SK-N-SH (cell line): ENCODE measurements at regions not wholly inside any gene's neighbourhood (a gene's known extent, or its start where the extent isn't known, plus 50 kb on each side); places are given as distances from the start of the nearest gene placed in this dataset.

ENCODE experiments used
- CTCF ChIA-PET: fragments of 300-600, 350-600 bp; formaldehyde crosslinking; extraction: SDS; loops from one replicate; lab custom pipeline; 2021; lab: Yijun Ruan, JAX
- POLR2A ChIA-PET: fragments of 350-600 bp; sonication (Branson Sonifier 250); formaldehyde crosslinking; extraction: SDS; loops from one replicate; lab custom pipeline; 2020; ENCODE audit warnings: antibody characterized with exemption, inconsistent platforms; lab: Yijun Ruan, JAX
- DNase-seq: peaks from one replicate; pipeline ENCODE4 v3.0.0; 2012
- H2AFZ ChIP-seq: fragments of 200-600 bp; sonication (generic); 2 replicates; pipeline ENCODE4 v1.8.1; 2016; ENCODE audit warnings: antibody characterized with exemption, mild to moderate bottlenecking, low read depth
- H3F3A ChIP-seq: fragments of 200-600 bp; sonication (generic); replicated peaks from 2 replicates; pipeline ENCODE3; 2016; ENCODE audit warnings: antibody characterized with exemption, mild to moderate bottlenecking; ENCODE audit not compliant: insufficient read depth
- H3K27ac ChIP-seq, 2 experiments: fragments of 200-500 bp in 1 of 2; fragments of 200-600 bp in 1 of 2; sonication (Bioruptor generic) in 1 of 2; sonication (generic), shearing (Covaris generic) in 1 of 2; 2 replicates each; pipeline versions ENCODE4 v1.5.1 to v1.6.1; 2014 to 2016; ENCODE audit warnings: low read depth in 2 of 2, inconsistent platforms in 1 of 2, low read length in 1 of 2, mild to moderate bottlenecking in 1 of 2, mixed read lengths in 1 of 2
- H3K27me3 ChIP-seq: fragments of 200-600 bp; sonication (generic), shearing (Covaris generic); 2 replicates; pipeline ENCODE4 v1.6.1; 2016; ENCODE audit warnings: mixed run types; ENCODE audit not compliant: insufficient read depth
- H3K36me3 ChIP-seq, 2 experiments: fragments of 200-500 bp in 1 of 2; fragments of 200-600 bp in 1 of 2; sonication (Bioruptor generic) in 1 of 2; sonication (generic) in 1 of 2; replicated peaks in 1 of 2; 2 replicates each; pipeline versions ENCODE3 to v1.5.1; 2014 to 2016; ENCODE audit warnings: low read length in 1 of 2, mild to moderate bottlenecking in 1 of 2; ENCODE audit not compliant: insufficient read depth in 2 of 2, control insufficient read depth in 1 of 2
- H3K4me1 ChIP-seq, 2 experiments: fragments of 200-500 bp in 1 of 2; fragments of 200-600 bp in 1 of 2; sonication (Bioruptor generic) in 1 of 2; sonication (generic), shearing (Covaris generic) in 1 of 2; 2 replicates each; pipeline versions ENCODE4 v1.5.1 to v1.6.1; 2014 to 2016; ENCODE audit warnings: low read depth in 1 of 2, low read length in 1 of 2, mixed run types in 1 of 2; ENCODE audit not compliant: insufficient read depth in 2 of 2, control insufficient read depth in 1 of 2
- H3K4me2 ChIP-seq: fragments of 200-600 bp; sonication (generic), shearing (Covaris generic); 2 replicates; pipeline ENCODE4 v1.6.1; 2017; ENCODE audit warnings: mixed run types
- H3K4me3 ChIP-seq, 2 experiments: fragments of 200-500 bp in 1 of 2; fragments of 200-600 bp in 1 of 2; sonication (Bioruptor generic) in 1 of 2; sonication (generic), shearing (Covaris generic) in 1 of 2; 2 replicates each; pipeline versions ENCODE4 v1.5.1 to v1.8.1; 2014 to 2016; ENCODE audit warnings: low read depth in 2 of 2, inconsistent platforms in 1 of 2, low read length in 1 of 2, mild to moderate bottlenecking in 1 of 2, mixed read lengths in 1 of 2, moderate library complexity in 1 of 2
- H3K79me2 ChIP-seq: fragments of 200-600 bp; sonication (generic); 2 replicates; pipeline ENCODE4 v1.8.1; 2017; ENCODE audit warnings: mild to moderate bottlenecking; ENCODE audit not compliant: insufficient read depth
- H3K9ac ChIP-seq: fragments of 200-600 bp; sonication (generic); 2 replicates; pipeline ENCODE4 v1.6.1; 2017; ENCODE audit warnings: mixed run types
- H3K9me2 ChIP-seq: fragments of 200-600 bp; sonication (generic); 2 replicates; pipeline ENCODE4 v1.6.1; 2017; ENCODE audit warnings: mixed run types
- H3K9me3 ChIP-seq: fragments of 200-600 bp; sonication (generic); 2 replicates; pipeline ENCODE4 v1.6.1; 2017; ENCODE audit warnings: mixed run types, mild to moderate bottlenecking, moderate library complexity
- H4K20me1 ChIP-seq: fragments of 200-600 bp; sonication (generic); 2 replicates; pipeline ENCODE4 v1.6.1; 2017; ENCODE audit warnings: mild to moderate bottlenecking, mixed run types; ENCODE audit not compliant: insufficient read depth
- EP300 ChIP-seq, 2 experiments: IDR thresholded peaks; 2 replicates each; pipeline versions ENCODE4 v1.4.0 to v1.6.1; 2012; ENCODE audit warnings: borderline replicate concordance in 1 of 2, low read depth in 1 of 2, low read length in 1 of 2
- FOSL2 ChIP-seq: IDR thresholded peaks from 2 replicates; pipeline ENCODE4 v1.4.0; 2012; ENCODE audit warnings: low read depth, mild to moderate bottlenecking, moderate library complexity, borderline replicate concordance
- FOXM1 ChIP-seq: IDR thresholded peaks from 2 replicates; pipeline ENCODE4 v1.4.0; 2012; ENCODE audit warnings: low read depth, mild to moderate bottlenecking
- NFIC ChIP-seq: IDR thresholded peaks from 2 replicates; pipeline ENCODE4 v1.4.0; 2012; ENCODE audit warnings: borderline replicate concordance
- RCOR1 ChIP-seq: fragments of 150-350 bp; IDR thresholded peaks from 2 replicates; pipeline ENCODE4 v1.6.1; 2017; ENCODE audit warnings: antibody characterized with exemption, low read length
- RFX5 ChIP-seq: IDR thresholded peaks from 2 replicates; pipeline ENCODE4 v1.6.1; 2012; ENCODE audit warnings: mild to moderate bottlenecking, improper control_type of control experiment, low read length
- TAF1 ChIP-seq: IDR thresholded peaks from 2 replicates; pipeline ENCODE4 v1.6.1; 2012; ENCODE audit warnings: low read depth, mild to moderate bottlenecking, low read length, moderate library complexity, borderline replicate concordance
- YY1 ChIP-seq: IDR thresholded peaks from 2 replicates; pipeline ENCODE4 v1.4.0; 2012; ENCODE audit warnings: low read depth, mild to moderate bottlenecking
- WGBS: methylation state at CpG from one replicate; pipeline ENCODE4 v1.1.6; 2017; ENCODE audit warnings: low lambda C conversion rate; 5-methylcytosine and 5-hydroxymethylcytosine counted together
- TF ChIP-seq, protein P1 (sequence below): IDR thresholded peaks from 2 replicates; pipeline ENCODE4 v1.4.0; 2012; ENCODE audit warnings: low read depth, borderline replicate concordance
- TF ChIP-seq, protein P2 (sequence below): IDR thresholded peaks from 2 replicates; pipeline ENCODE4 v1.4.0; 2012; ENCODE audit warnings: low read depth
- TF ChIP-seq, protein P3 (sequence below): fragments of 200-600 bp; sonication (generic); IDR thresholded peaks from 2 replicates; pipeline ENCODE4 v1.6.1; 2017; ENCODE audit warnings: antibody characterized with exemption, mild to moderate bottlenecking, moderate library complexity

DNA sequence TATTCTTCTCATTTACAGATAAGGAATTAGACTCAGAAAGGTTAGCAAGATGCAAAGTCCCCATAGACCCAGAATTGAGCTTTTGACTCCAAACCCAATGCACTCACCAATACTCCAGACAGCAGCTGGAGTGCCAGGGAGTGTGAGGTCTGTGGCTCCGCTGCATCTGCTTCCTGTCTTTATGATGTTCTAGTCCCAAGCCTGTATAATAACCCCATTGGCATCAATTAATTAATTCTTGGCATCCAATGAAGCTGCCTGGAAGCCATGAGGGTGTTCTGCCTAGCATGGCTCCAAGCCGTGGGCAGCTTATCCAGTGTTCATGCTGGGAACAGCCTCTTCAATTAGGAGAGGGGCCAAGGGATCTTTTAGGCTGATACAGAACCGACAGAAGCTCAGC, 188.7 kb downstream of the GIPC2 start:
- no peaks in the 10 kb centered on the region for H4K20me1 ChIP-seq
- 0 out of 4 replicates have a peak, but pooled peaks of 1 of the 2 experiments have one; percentile 8 for TF ChIP-seq EP300 (IDR thresholded peaks at IDR 0.05; ENCODE audit: borderline replicate concordance in 1 of 2, low read depth in 1 of 2, low read length in 1 of 2)
- TF ChIP-seq RCOR1, result no peak
- TF ChIP-seq, all 33 proteins: peak for 1
- Histone ChIP-seq H2AFZ (no peak overlapping the region), H3K79me2 (no peaks in the 10 kb centered on the region), H3K4me2 (no peak overlapping the region), H3K4me3 (no peak overlapping the region), H3F3A (no peaks in the 10 kb centered on the region), H3K4me1 (peaks cover 0 to 4% of the 10 kb centered on the region in 2 experiments; a peak in 1 of 4 replicates), H3K27ac (no peak overlapping the region; a peak in 2 of 4 replicates), H3K36me3 (no peaks in the 10 kb centered on the region), H3K9me2 (no peaks in the 10 kb centered on the region), H3K9me3 (no peaks in the 10 kb centered on the region), H3K27me3 (no peaks in the 10 kb centered on the region), H3K9ac (no peak overlapping the region)
- POLR2A ChIA-PET, result no interaction called here
- WGBS, result 38% methylated on average over 3 of the region's 3 CpGs
- CTCF ChIA-PET, result interaction anchor here (0.6 to 1.0 kb wide), 2 partner anchors 9 to 71 kb away, joined by 3 to 4 read pairs; no protein-coding TSS in a partner anchor
- peak; percentile 12 for DNase-seq

DNA sequence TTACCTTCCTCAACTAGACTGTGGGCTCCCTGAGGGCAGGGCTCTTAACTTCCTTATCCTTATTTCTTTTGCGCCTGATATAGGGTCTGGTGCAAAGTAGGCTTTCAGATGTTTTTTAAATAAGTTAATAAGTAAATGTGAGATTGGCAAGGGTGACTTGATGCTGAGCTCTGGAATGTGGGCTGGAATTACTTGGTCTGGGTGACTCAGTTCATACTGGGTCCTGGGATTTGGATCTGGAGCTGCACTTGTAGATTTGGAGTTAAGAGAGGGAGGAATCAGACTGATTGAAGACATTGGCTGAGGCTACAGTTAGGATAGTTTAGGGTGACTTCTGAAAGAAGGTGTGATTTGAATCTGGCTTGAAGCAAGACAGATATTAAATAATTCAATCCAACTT, 190.9 kb downstream of the GIPC2 start:
- ChIA-PET CTCF (no interaction called here), POLR2A (no interaction called here)
- Histone ChIP-seq H4K20me1 (no peaks in the 10 kb centered on the region), H3K27ac (no peak overlapping the region), H3K9me2 (no peaks in the 10 kb centered on the region), H3K27me3 (no peaks in the 10 kb centered on the region), H3K9me3 (no peaks in the 10 kb centered on the region), H3K79me2 (no peaks in the 10 kb centered on the region), H3F3A (no peaks in the 10 kb centered on the region), H3K4me2 (no peak overlapping the region), H3K4me3 (no peak overlapping the region), H3K9ac (no peak overlapping the region), H2AFZ (no peak overlapping the region), H3K36me3 (no peaks in the 10 kb centered on the region), H3K4me1 (peaks cover 0 to 4% of the 10 kb centered on the region in 2 experiments; a peak in 1 of 4 replicates)
- DNase-seq, result no peak
- no peak for TF ChIP-seq NFIC
- no peak for TF ChIP-seq RFX5
- no peak for TF ChIP-seq TAF1
- TF ChIP-seq, protein P1, sequence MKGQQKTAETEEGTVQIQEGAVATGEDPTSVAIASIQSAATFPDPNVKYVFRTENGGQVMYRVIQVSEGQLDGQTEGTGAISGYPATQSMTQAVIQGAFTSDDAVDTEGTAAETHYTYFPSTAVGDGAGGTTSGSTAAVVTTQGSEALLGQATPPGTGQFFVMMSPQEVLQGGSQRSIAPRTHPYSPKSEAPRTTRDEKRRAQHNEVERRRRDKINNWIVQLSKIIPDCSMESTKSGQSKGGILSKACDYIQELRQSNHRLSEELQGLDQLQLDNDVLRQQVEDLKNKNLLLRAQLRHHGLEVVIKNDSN, result no peak
- no peak for TF ChIP-seq YY1
- TF ChIP-seq FOXM1, result no peak
- TF ChIP-seq, protein P2, sequence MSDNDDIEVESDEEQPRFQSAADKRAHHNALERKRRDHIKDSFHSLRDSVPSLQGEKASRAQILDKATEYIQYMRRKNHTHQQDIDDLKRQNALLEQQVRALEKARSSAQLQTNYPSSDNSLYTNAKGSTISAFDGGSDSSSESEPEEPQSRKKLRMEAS, result no peak
- no peak for TF ChIP-seq FOSL2
- TF ChIP-seq, protein P3, sequence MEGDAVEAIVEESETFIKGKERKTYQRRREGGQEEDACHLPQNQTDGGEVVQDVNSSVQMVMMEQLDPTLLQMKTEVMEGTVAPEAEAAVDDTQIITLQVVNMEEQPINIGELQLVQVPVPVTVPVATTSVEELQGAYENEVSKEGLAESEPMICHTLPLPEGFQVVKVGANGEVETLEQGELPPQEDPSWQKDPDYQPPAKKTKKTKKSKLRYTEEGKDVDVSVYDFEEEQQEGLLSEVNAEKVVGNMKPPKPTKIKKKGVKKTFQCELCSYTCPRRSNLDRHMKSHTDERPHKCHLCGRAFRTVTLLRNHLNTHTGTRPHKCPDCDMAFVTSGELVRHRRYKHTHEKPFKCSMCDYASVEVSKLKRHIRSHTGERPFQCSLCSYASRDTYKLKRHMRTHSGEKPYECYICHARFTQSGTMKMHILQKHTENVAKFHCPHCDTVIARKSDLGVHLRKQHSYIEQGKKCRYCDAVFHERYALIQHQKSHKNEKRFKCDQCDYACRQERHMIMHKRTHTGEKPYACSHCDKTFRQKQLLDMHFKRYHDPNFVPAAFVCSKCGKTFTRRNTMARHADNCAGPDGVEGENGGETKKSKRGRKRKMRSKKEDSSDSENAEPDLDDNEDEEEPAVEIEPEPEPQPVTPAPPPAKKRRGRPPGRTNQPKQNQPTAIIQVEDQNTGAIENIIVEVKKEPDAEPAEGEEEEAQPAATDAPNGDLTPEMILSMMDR, result no peak
- 100% methylated on average over 1 of the region's 1 CpG for WGBS
